SKM-1 (cell line): ENCODE measurements at regions not wholly inside any gene's neighbourhood (a gene's known extent, or its start where the extent isn't known, plus 50 kb on each side); places are given as distances from the start of the nearest gene placed in this dataset.

Experiments
- DNase-seq: peaks from one replicate; lab custom pipeline; 2025; ENCODE audit not compliant: unreplicated experiment; lab: John Stamatoyannopoulos, UW

DNA sequence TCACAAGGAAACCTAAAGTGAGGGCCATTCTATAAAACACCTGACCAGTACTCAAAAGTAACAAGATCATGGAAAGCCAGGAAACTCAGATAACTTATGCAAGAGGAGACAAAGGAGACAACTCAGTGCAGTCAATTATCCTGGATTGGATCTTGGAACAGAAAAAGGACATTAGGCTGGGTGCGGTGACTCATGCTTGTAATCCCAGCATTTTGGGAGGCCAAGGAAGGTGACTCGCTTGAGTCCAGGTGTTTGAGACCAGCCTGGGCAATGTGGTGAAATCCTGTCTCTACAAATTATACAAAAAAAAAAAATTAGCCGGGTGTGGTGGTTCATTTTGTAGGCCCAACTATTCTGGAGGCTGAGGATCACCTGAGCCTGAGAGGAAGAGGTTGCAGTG is 424.5 kb upstream of the SPRED2 start:
- DNase-seq, result no peak

DNA sequence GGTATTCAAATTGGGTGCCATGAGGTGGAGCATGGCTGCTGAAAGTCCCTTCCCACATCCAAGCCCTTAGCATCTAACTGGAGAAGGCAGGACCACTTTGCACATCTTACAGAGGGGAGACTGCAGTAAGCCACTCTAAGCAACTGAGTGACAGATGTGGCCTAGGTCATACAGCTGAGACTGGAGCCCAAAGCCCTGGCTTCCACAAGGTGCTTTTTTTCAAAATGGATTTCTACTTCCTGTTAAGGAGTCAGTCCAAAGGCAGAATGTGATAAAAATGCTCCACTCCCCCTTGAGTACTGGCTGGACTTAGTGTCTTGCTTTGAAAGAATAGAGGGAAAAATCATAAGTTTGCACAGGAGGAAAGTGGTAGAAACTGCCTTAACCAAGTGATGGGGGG is 424.0 kb upstream of the SPRED2 start:
- DNase-seq, result no peak

DNA sequence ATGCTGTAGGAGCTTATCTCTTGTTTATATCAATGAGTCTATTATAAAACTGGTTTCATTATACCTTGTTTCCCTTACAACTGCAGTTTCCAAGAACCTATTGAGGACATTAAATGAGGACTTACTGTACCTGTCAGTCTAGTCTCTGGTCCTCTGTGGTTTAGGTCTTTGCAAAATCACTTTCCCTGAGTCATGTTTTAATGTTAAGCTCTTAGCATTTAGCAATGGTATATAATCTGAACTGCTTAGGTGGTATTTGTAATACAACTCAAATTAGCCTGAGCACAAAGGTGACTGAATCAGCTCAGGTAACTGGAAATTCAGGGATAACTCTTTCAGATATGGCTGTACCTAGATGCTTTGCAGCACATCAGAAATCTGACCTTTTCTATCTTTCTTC is 418.3 kb upstream of the SPRED2 start:
- DNase-seq, result no peak

DNA sequence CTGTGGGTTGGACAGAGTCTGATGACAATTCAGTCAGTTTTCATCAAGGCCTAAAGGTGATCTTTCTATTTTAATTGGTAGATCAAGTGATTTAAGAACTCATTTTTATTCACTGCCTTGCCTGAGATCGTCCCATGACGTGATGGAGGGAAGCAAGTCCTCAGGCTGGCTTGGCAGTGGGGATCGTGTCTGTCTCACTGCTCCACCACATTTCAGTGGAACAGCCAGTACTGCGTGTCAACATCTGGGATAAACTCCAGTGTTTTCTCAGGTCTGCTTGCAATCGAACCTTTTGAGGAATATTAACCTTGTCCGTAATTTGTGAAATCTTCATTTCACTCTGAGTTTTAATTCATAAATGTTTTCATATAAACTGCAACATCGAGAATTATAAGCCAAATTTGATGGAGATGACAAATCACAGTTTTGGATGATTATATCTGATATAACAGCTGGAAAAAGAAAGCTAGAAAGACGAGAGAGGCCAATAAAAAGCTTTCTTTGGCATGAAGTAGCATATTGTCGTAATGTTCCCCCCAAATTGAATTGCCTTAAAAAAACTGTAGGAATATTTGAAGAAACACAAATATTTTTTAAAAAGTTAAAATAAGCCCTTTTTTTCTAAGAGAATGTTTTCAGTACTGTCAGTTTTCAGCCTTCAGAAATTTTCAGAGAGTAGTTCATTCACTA is 414.7 kb upstream of the SPRED2 start:
- no peak for DNase-seq

DNA sequence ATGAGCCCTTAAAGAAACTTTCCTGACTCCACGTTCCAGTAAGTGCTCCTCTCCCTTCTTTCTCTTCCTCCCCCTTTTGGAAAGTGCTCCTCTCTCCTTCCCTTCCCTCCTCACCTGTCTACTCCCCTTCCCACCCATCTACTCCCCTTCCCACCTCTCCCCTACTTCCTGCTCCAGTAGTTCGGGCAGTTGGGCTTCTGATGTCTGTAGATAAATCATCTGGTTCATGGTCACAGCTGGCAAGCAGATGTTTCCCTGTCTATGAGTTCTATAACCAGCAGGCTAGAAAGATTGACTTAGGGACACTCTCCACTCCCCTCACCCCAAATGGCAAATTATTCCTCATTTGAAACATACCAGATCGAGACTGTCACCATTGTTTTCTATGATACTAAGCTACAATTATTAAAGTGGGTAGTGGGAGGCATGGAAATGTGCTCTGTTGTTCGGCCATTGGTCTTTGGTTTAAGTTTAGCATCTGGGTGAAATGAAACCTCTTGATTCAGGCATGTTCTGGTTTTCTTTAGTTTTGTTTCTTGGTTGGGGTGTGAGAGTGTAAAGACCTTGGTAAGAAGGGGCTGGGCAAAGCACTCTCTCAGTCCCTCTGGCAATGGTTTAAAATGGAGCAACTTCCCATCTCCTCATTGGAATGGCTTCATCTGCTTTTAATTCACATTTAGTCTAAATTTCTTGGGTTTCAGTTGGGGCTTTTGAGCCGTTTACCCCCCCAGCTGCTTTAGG is 413.2 kb upstream of the SPRED2 start:
- DNase-seq, result no peak

DNA sequence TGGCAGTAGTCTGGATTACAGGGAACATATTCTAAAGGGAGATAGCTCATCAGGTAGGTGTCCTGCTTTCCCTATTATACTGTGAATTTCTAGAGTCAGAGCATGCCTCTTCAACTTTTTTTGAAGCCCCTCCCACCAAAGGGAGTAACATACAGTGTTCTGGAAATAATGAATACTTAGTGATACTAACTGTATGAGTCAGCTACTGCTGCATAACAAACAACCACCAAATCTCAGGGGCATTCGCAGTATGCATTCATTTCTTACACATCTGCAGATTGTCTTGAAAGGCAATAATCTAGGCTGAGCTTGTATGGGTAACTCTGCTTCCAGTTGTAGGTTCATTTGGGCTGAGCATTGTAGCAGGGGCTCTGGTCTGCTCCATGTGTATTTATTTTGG is 409.7 kb upstream of the SPRED2 start:
- DNase-seq, result no peak

DNA sequence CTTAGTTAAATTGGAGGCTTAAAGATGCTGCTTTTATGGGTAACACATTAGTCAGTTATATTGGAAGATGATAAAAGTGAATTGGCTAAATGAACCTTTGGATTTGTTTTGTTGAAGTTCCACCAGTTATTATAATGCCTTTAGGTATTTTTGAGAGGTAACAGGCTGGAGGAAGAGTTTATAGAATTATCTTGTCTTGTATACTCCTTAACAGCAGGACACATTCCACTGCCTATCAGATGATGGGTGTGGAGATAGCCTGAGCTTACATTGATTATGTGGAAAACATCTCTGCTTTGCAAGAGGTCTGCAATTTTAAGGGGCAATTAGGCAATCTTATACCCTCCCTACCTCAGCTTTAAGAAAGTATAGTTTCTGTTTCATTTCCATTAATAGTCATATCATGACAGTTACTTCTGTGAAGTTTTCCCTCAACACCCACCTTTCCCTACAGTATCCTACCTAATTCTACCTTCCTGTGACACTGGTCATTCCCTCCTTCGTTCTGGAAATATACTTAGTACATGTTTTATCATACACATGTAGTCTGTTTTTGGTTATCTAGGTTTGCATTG is 403.7 kb upstream of the SPRED2 start:
- DNase-seq, result no peak

DNA sequence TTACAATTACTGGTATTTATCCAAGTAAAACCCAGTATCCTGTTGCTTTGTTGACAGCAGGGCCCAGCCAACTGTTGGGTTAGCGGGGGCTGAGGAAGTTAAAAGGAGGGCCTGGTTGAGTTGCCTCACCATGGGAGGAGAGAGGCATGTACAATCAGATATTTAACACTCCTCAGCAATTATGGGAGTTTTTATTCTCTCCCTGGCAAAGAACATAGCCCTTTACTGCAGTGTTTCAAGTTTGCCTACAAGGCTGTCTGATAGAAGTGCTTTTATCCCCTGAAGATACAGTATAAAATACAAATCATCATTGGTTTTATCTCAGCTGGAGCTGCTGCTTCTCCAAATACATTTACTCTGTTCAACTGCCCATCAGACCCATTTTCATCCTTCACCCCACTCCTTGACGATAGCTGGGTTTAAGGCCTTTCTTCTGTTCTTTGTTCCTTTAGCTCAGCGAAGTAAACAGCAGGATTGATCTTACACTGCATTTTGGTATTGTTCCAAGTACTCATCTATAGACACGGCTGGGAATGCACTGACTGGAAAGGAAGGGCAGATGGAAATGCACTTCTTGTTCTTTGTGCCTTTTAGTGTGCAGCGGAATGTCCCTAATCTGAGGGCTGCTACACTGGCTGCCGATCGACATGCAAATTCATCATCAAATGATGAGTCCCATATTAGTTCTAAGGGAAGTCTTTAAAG is 402.5 kb upstream of the SPRED2 start:
- no peak for DNase-seq

DNA sequence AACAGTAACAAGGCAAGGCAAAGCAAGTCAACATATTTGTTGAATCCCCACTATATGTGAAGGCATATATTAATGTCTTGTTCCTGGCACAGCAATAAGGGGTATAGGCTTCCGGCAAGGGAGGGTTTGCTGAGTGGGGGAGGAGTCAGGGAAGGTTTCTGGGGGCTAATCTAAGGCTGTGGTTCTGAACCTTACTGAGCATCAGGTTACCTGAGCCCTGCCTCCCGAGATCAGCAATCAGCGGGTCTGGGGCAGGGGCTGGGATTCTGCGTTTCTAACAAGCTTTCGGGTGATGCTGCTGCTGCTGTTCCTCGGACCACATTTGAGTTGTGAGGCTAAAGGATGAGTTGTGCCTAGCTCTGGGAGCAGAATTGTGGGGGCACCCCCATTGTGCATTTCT is 401.7 kb upstream of the SPRED2 start:
- DNase-seq, result no peak

DNA sequence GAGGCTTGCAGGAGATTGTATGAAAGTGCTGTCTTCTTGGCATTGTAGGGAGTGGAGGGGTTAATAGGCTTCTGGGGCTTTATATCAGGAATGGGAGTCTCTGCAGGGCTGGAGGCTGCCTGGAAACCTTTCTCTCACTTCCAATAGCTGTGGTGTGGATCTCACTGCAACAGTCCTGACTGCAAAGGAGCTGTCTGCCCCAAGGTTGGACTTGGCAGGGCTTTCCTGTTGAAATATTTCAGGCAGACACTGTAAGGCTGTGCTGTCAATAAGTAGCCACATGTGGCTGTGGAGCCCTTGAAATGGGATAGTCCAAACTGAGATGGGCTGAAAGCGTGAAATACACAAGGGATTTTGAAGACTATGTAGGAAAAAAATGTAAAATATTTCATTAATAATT is 399.1 kb upstream of the SPRED2 start:
- no peak for DNase-seq

DNA sequence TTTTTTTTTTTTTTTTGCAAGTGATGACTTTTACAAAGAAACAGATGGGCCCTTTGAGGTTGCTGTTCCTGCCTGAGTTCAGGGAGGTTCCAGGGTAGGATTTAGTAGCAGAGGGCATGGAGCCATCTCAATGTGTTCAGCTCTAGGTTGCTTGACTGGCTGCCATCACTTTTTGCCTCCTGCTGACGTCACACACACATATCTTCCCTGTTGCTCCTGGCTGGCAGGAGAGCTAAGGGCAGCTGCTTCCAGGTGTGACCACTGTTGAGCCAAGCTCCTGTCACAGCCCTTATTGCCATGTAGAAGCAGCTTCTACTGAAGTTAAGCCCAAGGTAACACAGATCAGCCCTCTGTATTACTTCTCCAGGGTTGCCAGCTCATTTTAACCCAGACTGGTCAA is 394.2 kb upstream of the SPRED2 start:
- DNase-seq, result no peak

DNA sequence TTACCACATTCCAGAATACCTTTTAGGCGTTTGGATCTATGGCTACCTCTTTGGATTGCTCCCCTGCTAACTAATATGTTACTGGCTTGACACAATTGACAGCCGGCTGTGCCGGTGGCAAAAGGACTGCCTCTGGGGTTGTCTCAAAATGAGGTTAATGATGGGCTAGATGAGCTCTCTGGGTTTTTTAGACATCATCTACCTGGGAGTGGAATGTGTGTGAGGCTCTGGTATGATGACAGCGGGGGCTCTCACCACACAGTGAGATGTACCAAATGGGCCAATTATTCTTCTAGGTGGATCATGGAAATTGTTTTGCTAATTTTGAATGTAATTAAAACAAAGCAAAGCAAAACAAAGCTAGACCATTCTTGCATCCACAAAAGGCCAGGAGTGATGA is 391.1 kb upstream of the SPRED2 start:
- DNase-seq, result no peak

DNA sequence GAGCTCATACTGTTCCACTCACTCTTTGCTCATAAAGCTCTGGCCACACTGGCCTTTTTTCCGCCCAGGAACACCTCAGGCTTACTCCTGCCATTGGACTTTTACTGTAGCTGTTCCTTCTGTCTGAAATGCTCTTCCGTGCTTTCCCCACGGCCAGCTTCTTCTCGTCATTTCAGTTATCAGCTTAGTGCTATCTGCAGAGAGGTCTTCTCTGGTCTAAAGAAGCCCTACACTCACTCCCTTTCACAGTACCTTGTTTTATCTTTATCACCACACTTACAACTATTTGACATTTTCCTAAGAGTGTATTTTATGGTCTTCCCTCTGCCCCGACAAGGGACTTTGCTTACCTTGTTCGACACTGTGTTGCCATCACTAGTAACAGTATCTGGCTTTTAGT is 388.1 kb upstream of the SPRED2 start:
- no peak for DNase-seq

DNA sequence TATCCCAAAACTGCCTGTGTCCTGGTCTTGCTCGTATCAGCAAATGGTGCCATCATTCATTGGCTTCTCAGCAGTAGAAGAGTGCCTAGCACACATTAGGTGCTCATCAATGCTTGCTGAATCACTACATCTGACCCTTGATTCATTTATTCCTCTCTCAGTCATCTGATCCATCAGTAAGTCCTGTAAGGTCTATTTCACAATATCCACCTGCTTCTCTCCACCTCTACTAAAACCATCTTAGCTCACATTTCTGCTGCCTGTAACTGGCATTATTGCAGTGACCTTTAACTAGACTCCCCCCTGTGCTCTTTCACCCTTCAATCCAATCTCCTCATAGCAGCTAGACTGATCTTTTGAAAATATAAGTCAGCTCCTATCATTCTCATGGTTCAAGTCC is 387.6 kb upstream of the SPRED2 start:
- no peak for DNase-seq

DNA sequence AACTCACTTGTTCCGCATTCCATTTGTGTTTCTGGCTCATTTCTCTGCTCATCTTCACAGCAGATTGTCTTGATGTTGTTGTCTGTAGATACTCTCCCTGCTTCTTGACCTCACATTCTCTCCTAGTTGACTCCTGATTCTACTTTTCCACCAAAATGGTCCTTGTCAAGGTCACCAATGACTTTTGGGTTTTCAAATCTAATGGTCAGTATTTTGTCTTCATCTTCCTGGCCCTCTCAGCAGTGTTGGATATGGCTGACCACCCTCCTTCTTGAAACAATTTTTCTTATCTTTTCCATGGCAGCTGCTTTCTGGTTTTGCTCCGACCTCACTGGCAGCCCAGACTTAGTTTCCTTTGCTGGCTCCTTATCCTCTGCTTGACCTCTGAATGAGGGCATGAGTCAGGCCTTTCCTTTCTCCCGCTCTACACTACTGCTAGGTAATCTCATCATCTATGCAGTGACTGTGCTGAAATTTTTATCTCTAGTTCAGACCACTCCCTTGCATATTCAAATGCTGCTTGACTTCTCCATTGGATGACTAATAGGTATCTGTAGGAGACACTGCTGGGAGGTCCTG is 386.6 kb upstream of the SPRED2 start:
- no peak for DNase-seq

DNA sequence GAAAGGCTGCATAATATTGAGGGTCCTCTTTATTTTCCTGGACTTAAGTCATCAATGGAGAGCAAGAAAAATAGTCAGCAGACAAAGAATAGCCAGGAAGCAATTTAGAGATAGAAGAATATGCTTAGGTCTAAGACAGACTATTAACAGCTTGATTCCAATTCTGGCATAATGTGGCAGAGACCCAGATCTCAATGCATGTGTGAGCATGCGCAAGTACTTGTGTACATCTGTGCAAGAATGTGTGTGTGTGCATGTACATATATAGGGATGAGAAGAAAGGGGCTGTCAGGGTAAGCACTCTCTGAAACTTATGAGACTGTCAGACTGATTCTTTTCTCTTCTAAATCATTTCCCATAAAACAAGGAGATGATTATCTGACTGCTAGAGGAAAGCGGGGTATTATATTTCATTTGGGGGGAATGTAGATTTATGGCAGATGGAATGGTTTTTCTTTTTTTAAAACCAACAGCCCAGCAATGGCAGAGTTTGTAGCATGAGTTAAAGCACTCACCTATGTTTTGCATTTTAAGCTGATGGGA is 381.3 kb upstream of the SPRED2 start:
- DNase-seq, result no peak

DNA sequence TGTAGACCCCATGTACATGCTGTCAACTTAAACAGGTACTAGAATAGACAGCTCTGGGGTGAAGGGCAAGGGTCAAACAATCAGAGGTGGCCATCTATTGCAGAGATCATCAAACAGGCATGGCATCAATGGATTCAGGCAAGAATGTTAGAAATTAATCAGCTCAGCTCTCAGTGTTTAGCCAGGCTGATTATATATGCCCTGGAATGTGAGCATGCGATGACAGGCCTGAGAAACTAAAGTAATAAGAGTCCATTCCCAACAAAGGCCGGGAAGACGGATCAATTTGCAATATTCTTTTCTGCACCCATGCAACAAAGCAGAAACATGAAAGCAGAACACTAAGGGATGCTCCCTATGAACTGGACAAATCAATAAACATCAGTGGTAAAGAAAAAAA is 380.5 kb upstream of the SPRED2 start:
- DNase-seq, result no peak

DNA sequence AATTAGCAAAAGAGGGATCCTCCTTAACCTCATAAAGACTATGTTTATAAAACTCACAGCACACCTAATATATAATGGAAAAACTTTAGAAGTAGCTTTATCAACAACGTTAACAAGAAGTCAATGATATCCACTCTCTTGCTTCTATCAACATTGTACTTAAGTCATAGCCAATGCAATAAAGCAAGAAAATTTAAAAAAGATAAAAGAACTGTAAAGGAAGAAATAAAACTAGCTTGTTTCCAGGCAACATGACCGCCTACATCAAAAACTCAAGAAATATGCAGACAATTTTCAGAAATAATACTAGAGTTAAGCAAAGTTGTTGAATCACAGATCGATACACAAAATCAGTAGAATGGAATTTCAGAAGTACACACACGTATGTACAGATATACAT is 375.5 kb upstream of the SPRED2 start:
- no peak for DNase-seq

DNA sequence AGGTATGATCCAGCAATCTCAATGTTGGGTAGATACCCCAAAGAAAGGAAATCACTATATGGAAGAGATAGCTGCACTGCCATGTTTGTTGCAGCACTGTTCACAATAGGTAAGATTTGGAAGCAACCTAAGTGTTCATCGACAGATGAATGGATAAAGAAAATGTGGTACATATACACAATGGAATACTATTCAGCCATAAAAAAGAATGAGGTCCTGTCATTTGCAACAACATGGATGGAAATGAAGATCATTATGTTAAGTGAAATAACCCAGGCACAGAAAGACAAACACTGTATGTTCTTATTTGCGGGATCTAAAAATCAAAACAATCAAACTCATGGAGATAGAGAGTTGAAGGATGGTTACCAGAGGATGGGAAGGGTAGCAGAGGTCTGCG is 372.4 kb upstream of the SPRED2 start:
- DNase-seq, result no peak

DNA sequence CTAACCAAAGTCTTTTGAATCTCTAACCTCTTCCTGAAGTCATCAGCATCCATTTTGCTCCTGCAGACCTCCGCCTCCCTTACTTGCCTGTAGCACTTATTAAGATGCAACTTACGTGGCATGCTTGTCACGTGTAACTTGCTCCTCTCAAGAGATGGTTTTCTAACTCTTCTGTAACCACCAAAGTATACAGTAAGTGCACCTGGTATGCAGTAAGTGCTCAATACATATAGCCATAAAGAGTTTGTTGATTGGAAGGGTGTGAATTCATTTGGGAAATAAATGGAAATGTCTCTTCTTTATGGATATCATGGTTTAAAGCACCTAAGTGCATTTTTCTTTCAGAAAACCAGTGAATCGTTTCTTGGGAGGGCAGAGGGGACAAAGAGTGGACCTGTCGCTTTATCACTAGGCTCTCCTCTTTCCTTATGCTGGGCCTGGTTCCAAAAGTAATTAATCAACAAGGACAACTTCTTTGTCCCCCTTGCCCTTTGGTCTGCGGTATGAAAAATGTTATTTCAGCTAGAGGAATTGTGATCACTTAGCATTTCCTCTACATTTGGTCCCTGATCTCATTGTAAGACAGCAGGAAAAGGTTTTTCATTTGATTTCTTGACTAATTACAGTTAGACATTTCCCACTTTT is 370.0 kb upstream of the SPRED2 start:
- DNase-seq, result no peak

DNA sequence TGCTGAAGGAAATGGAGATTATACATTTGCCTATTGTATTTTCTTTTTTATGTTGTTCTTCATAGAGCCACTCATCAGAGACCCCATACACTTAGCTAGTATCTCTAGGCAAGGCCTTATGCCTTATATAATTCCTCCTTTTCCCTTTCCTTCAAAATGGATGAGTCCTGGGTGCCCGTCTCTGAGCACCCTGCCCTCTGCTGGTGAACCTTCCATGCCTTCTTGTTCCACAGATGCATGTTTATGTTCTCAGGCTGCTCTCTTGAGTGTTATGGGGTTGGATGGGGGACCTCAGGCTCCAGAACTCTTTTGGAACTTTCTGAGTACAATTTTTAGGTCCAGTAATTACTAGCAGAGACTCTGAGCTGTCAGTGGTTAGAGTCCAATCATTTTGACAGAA is 368.6 kb upstream of the SPRED2 start:
- DNase-seq, result no peak
